Body of pancreas (tissue), 4 donors: ENCODE measurements at regions not wholly inside any gene's neighbourhood (a gene's known extent, or its start where the extent isn't known, plus 50 kb on each side); places are given as distances from the start of the nearest gene placed in this dataset.

Experiments
- POLR2A ChIP-seq, 3 donors: fragments of 450-650 bp; IDR thresholded peaks; one replicate each; pipeline ENCODE4 v1.6.1; 2016; ENCODE audit warnings: antibody characterized with exemption in 3 of 3, mild to moderate bottlenecking in 2 of 3
- TF ChIP-seq, protein P1 (sequence below), 7 experiments: fragments of 450-650 bp in 4 of 7; fragments of 200-600 bp in 3 of 7; sonication (generic) in 3 of 7; IDR thresholded peaks; one replicate each; pipeline ENCODE4 v1.5.1; 2016 to 2019; ENCODE audit warnings: antibody characterized with exemption in 7 of 7

DNA sequence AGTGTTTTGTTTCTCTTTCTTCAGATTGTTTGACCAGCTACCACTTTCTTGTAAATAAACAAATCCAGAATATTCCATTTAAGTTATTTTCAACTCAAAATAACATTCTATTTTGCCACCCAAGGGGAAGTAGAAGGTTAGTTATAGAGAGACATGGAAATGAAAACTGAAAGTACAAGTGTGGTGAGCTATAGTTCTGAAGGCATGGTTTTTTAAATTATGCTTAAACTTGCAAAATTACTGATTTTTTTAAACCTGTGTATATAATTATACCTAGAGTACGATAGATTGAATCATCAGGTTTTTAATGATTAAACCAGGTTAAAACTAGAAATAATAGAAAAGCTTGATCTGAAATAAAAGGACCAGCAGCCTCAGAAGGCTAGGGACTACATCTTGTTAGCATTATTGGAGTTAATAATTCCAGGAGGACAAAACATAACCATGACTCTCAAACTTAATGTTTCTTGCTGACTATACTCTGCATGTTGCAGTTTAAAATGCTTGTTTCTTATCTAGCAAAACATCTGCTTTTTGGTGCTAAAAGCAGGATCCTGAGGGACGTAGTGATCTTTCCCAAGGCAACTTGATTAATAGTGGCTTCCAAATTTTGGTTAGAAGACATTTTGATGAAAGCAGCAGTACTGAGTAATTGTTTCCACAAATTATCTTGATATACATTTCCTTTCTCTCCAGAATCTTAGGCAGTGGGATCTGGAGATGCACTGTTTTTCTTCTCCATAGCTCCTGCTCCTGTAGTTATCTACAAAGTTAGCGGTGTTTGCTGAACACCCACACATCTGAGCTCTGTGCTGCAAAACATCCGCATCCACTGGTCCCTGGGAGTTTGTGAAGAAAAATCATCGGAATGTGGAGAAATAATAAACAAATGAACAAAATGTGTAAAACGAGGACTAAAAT is 327.2 kb upstream of the PKDCC start:
- no peak for TF ChIP-seq POLR2A (IDR thresholded peaks at IDR 0.05)
- TF ChIP-seq, protein P1, sequence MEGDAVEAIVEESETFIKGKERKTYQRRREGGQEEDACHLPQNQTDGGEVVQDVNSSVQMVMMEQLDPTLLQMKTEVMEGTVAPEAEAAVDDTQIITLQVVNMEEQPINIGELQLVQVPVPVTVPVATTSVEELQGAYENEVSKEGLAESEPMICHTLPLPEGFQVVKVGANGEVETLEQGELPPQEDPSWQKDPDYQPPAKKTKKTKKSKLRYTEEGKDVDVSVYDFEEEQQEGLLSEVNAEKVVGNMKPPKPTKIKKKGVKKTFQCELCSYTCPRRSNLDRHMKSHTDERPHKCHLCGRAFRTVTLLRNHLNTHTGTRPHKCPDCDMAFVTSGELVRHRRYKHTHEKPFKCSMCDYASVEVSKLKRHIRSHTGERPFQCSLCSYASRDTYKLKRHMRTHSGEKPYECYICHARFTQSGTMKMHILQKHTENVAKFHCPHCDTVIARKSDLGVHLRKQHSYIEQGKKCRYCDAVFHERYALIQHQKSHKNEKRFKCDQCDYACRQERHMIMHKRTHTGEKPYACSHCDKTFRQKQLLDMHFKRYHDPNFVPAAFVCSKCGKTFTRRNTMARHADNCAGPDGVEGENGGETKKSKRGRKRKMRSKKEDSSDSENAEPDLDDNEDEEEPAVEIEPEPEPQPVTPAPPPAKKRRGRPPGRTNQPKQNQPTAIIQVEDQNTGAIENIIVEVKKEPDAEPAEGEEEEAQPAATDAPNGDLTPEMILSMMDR (IDR thresholded peaks at IDR 0.05): no peak
